ENCODE measurements at regions not wholly inside any gene's neighbourhood (a gene's known extent, or its start where the extent isn't known, plus 50 kb on each side); places are given as distances from the start of the nearest gene placed in this dataset.
"Not testable (repeated sequence)": the region's sequence is repeated elsewhere in the genome, so short reads cannot be mapped to it uniquely, and the experiment has no call there.

- not testable (repeated sequence) for TF ChIP-seq ASH2L (IDR thresholded peaks at IDR 0.05; ENCODE audit: low read length); CREB1 (IDR thresholded peaks at IDR 0.05); EZH2 (IDR thresholded peaks at IDR 0.05; ENCODE audit: low read depth, low read length, severe bottlenecking); CTCF (IDR thresholded peaks at IDR 0.05; ENCODE audit: control extremely low read depth in 1 of 3, insufficient read depth in 1 of 3, low read depth in 1 of 3, low read length in 3 of 3); POLR2A (IDR thresholded peaks at IDR 0.05; ENCODE audit: control extremely low read depth in 1 of 2, low read depth in 2 of 2, low read length in 2 of 2)
These were observed 677.0 kb downstream of the MAFB start for GRCh38 chr20:40012026-40012425.
